Skeletal muscle tissue (tissue), 3 donors: ENCODE measurements at regions not wholly inside any gene's neighbourhood (a gene's known extent, or its start where the extent isn't known, plus 50 kb on each side); places are given as distances from the start of the nearest gene placed in this dataset.

ENCODE experiments used
- H3K27ac ChIP-seq: one replicate; pipeline ENCODE4 v1.7.0; 2013; ENCODE audit warnings: mild to moderate bottlenecking, low read depth, low read length, inconsistent platforms
- H3K27me3 ChIP-seq, 3 donors: one replicate each; pipeline ENCODE4 v1.7.0; 2013; ENCODE audit warnings: low read length in 3 of 3; ENCODE audit not compliant: control insufficient read depth in 3 of 3, insufficient read depth in 3 of 3
- H3K36me3 ChIP-seq, 3 donors: one replicate each; pipeline ENCODE4 v1.7.0; 2013; ENCODE audit warnings: low read length in 3 of 3; ENCODE audit not compliant: control insufficient read depth in 3 of 3, insufficient read depth in 3 of 3
- H3K4me1 ChIP-seq, 3 donors: one replicate each; pipeline ENCODE4 v1.7.0; 2013; ENCODE audit warnings: low read length in 3 of 3, mild to moderate bottlenecking in 3 of 3; ENCODE audit not compliant: control insufficient read depth in 3 of 3, insufficient read depth in 3 of 3
- H3K4me3 ChIP-seq, 3 donors: one replicate each; pipeline ENCODE4 v1.7.0; 2013; ENCODE audit warnings: low read length in 3 of 3
- H3K9ac ChIP-seq, 3 donors: one replicate each; pipeline ENCODE4 v1.7.0; 2013; ENCODE audit warnings: low read length in 3 of 3, mild to moderate bottlenecking in 3 of 3, moderate library complexity in 2 of 3, low read depth in 1 of 3
- H3K9me3 ChIP-seq, 3 donors: one replicate each; pipeline ENCODE4 v1.7.0; 2013; ENCODE audit warnings: low read length in 3 of 3; ENCODE audit not compliant: control insufficient read depth in 3 of 3
- donor health status: Osteomylitis.

DNA sequence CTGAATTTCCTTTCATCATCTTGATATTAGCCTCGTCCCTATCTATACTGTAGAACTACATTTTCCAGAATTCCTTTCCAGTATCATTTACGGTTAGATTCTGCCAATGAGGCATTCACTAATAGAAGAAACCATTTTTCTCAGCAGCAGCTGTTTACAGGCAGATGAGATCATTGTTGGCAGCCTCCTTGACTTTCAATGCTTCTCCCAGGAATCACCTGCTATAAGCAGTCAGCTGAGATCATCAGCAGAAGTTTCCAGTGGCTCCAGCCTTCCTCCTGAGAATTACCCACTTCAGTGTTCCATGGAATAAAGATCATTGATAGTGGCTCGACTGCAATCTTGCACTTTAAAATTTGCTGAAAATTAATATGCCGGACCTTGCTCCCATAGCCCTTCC is 157.3 kb upstream of the TET2 start:
- H3K27ac ChIP-seq: no peak overlapping the region
- H3K9me3 ChIP-seq: peaks cover 0 to 6% (median 4%) of the 10 kb centered on the region in 3 donors
- no peak overlapping the region for H3K9ac ChIP-seq
- no peaks in the 10 kb centered on the region for H3K27me3 ChIP-seq
- peaks cover 0 to 5% (median 0%) of the 10 kb centered on the region in 3 donors for H3K4me1 ChIP-seq
- H3K4me3 ChIP-seq: no peak overlapping the region
- H3K36me3 ChIP-seq: no peaks in the 10 kb centered on the region

DNA sequence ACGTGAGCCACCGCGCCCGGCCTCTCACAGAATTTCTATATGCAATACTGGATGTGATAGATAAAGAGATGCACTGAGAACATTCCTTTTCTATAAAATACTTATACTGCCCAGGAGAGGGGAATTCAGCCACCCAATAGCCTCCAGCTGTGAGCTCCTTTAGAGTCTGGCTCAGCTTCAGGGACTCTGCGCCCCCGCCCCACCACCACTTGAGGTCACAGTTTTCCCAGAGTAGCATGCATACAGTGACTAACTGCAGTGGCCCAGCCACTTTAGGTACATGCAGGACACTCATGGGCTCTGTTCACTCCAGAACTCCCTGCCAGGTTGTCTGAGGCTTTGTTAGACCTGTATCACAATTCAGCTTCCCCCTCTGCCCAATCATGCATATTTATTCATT is 144.4 kb upstream of the TET2 start:
- Histone ChIP-seq H3K27me3 (no peaks in the 10 kb centered on the region), H3K9me3 (no peaks in the 10 kb centered on the region), H3K4me1 (no peaks in the 10 kb centered on the region), H3K4me3 (no peak overlapping the region), H3K27ac (no peak overlapping the region), H3K36me3 (no peaks in the 10 kb centered on the region), H3K9ac (no peak overlapping the region)

- no peak overlapping the region for H3K27ac ChIP-seq
- H3K27me3 ChIP-seq: no peaks in the 10 kb centered on the region
- no peak overlapping the region for H3K4me3 ChIP-seq
- no peaks in the 10 kb centered on the region for H3K4me1 ChIP-seq
- H3K36me3 ChIP-seq: no peaks in the 10 kb centered on the region
- no peaks in the 10 kb centered on the region for H3K9me3 ChIP-seq
- H3K9ac ChIP-seq: no peak overlapping the region
Measured at GRCh38 chr4:105014234-105014633, 132.4 kb upstream of the TET2 start.

DNA sequence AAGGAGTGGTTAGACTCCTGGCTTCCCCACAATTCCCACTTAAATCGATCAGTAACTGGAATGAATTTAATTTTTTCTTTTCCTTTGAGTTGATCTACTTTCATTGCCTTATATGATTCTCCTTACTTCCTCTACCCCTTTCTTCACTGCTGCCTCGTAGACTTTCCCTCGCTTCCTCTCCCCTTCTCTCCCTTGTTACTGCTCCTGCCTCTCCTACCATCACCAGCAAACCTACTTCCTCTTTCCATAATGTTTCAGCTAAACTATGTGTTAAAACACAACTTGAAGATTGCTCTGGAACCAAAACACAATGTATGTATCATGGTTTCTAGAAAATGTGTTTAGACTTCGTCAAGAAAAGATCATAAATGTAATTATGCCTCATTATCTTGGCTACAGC is 132.0 kb upstream of the TET2 start:
- Histone ChIP-seq H3K4me1 (no peaks in the 10 kb centered on the region), H3K4me3 (no peak overlapping the region), H3K27me3 (no peaks in the 10 kb centered on the region), H3K9ac (no peak overlapping the region), H3K27ac (no peak overlapping the region), H3K36me3 (no peaks in the 10 kb centered on the region), H3K9me3 (no peaks in the 10 kb centered on the region)

DNA sequence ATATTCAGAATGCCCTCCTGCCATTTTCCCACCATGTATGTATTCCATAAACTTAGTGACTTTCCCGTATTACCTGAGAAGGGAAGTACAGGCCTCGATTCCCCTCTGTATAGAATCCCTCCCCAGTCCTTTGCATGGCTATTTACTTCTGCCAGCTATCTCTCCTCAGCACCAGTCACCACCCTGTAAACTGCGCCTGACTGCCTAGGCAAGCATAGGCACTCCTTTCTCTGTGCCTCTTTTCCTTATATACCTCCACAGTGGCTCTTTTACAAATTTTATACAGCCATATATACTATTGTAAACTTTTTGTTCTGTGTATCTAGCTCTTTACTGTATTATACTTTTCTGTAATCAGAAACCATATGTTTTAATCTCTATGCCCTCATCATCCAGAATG is 130.9 kb upstream of the TET2 start:
- H3K9ac ChIP-seq: no peak overlapping the region
- no peak overlapping the region for H3K27ac ChIP-seq
- no peaks in the 10 kb centered on the region for H3K36me3 ChIP-seq
- H3K27me3 ChIP-seq: no peaks in the 10 kb centered on the region
- H3K4me1 ChIP-seq: no peaks in the 10 kb centered on the region
- no peaks in the 10 kb centered on the region for H3K9me3 ChIP-seq
- no peak overlapping the region for H3K4me3 ChIP-seq

DNA sequence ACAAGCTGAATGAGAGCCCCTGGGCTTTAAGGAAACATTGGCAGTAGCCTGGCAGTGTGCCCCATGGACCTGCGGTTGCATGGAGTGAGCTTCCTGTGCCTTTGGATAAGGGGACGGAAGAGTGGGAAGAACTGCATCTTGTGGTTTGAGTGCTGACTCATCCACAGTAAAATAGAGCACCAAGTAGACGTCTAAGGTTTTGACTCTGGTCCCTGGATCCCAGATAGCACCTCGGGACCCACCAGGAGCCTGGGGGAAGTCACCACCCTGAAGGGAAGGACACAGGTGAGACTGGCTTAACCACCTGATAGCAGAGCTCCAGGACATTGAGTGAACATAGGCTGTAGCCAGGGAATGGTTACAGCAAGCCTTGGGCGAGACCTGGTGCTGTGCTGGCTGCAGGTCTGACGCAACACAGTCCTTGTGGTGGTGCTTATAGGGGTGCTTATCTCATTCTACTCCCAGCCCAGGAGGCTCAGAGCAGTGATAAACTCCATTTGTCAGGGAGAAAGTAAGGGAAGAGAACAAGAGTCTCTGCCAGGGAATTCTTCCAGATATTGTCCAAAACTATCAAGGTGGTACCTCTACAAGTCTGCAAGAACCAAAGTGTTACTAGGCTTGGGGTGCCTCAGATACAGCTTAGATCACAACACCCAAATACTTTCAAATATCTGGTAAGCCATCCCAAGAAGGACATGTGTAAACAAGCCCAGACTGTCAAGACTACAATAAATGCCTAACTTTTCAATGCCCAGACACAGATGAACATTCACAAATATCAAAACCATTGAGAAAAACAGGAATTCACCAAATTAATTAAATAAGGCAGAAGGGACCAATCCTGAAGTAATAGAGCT is 123.6 kb upstream of the TET2 start:
- Histone ChIP-seq H3K36me3 (no peaks in the 10 kb centered on the region), H3K27me3 (no peaks in the 10 kb centered on the region), H3K27ac (no peak overlapping the region), H3K4me3 (no peak overlapping the region), H3K4me1 (no peaks in the 10 kb centered on the region), H3K9me3 (no peaks in the 10 kb centered on the region), H3K9ac (no peak overlapping the region)

DNA sequence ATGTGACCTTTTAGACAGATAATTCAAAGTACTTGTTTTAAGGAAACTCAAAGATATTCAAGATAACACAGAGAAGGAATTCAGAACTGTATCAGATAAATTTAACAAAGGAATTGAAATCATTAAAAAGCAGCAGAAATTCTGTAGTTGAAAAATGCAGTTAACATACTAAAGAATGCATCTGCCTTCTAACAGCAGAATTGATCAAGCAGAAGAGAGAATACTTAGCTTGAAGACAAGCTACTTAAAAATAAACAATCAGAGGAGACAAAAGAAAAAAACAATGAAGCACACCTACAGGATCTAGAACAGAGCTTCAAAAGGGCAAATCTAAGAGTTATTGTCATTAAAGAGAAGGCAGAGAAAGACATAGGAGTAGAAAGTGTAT is 123.0 kb upstream of the TET2 start:
- Histone ChIP-seq H3K27me3 (no peaks in the 10 kb centered on the region), H3K4me3 (no peak overlapping the region), H3K4me1 (no peaks in the 10 kb centered on the region), H3K9me3 (no peaks in the 10 kb centered on the region), H3K9ac (no peak overlapping the region), H3K36me3 (no peaks in the 10 kb centered on the region), H3K27ac (no peak overlapping the region)

- H3K4me3 ChIP-seq: no peak overlapping the region
- H3K9ac ChIP-seq: no peak overlapping the region
- no peak overlapping the region for H3K27ac ChIP-seq
- no peaks in the 10 kb centered on the region for H3K9me3 ChIP-seq
- H3K36me3 ChIP-seq: no peaks in the 10 kb centered on the region
- H3K4me1 ChIP-seq: no peaks in the 10 kb centered on the region
- no peaks in the 10 kb centered on the region for H3K27me3 ChIP-seq
Measured at GRCh38 chr4:105025263-105026017, 121.2 kb upstream of the TET2 start.

- no peak overlapping the region for H3K4me3 ChIP-seq
- no peaks in the 10 kb centered on the region for H3K4me1 ChIP-seq
- no peaks in the 10 kb centered on the region for H3K27me3 ChIP-seq
- H3K9ac ChIP-seq: no peak overlapping the region
- no peaks in the 10 kb centered on the region for H3K36me3 ChIP-seq
- no peak overlapping the region for H3K27ac ChIP-seq
- no peaks in the 10 kb centered on the region for H3K9me3 ChIP-seq
Measured at GRCh38 chr4:105036991-105037390, 109.7 kb upstream of the TET2 start.

- no peak overlapping the region for H3K27ac ChIP-seq
- no peaks in the 10 kb centered on the region for H3K36me3 ChIP-seq
- H3K27me3 ChIP-seq: no peaks in the 10 kb centered on the region
- H3K4me3 ChIP-seq: no peak overlapping the region
- H3K9me3 ChIP-seq: peaks cover 2 to 8% (median 2%) of the 10 kb centered on the region in 3 donors
- H3K9ac ChIP-seq: no peak overlapping the region
- H3K4me1 ChIP-seq: no peaks in the 10 kb centered on the region
Measured at GRCh38 chr4:105042451-105042850, 104.2 kb upstream of the TET2 start.
